Stimulated activated CD4-positive, alpha-beta T cell treated with anti-CD3 and anti-CD28 coated beads, Interleukin-15, amount 100 ng/mL, for 48 hours (primary cell): ENCODE measurements at regions not wholly inside any gene's neighbourhood (a gene's known extent, or its start where the extent isn't known, plus 50 kb on each side); places are given as distances from the start of the nearest gene placed in this dataset.

Experiments
- DNase-seq, 2 donors: peaks; one replicate each; pipeline ENCODE4 v3.0.0-alpha.2; 2020; ENCODE audit warnings: low read depth in 2 of 2

GRCh38 chr5:6169660-6170059, 208.7 kb downstream of the MED10 start:
- DNase-seq: no peak

- DNase-seq: no peak
These were observed 211.5 kb downstream of the MED10 start for GRCh38 chr5:6166698-6167394.

- DNase-seq: no peak
These were observed 214.4 kb downstream of the MED10 start for GRCh38 chr5:6163913-6164312.

- no peak for DNase-seq
These were observed 216.2 kb downstream of the MED10 start for GRCh38 chr5:6162175-6162574.

- no peak for DNase-seq
These were observed 217.1 kb downstream of the MED10 start for GRCh38 chr5:6161257-6161656.

- DNase-seq: no peak
These were observed 218.4 kb downstream of the MED10 start for GRCh38 chr5:6159832-6160430.

- no peak for DNase-seq
These were observed 219.1 kb downstream of the MED10 start for GRCh38 chr5:6158974-6159831.

- no peak for DNase-seq
These were observed 224.1 kb downstream of the MED10 start for GRCh38 chr5:6154216-6154615.

- no peak for DNase-seq
These were observed 232.1 kb downstream of the MED10 start for GRCh38 chr5:6146271-6146670.

- DNase-seq: no peak
These were observed 232.6 kb downstream of the MED10 start for GRCh38 chr5:6145616-6146237.

- DNase-seq: no peak
These were observed 234.8 kb downstream of the MED10 start for GRCh38 chr5:6143523-6143922.

GRCh38 chr5:6142353-6142752, 236.0 kb downstream of the MED10 start:
- no peak for DNase-seq

GRCh38 chr5:6140219-6140618, 238.1 kb downstream of the MED10 start:
- DNase-seq: no peak

GRCh38 chr5:6135977-6136376, 242.4 kb downstream of the MED10 start:
- DNase-seq: no peak

GRCh38 chr5:6134281-6134680, 244.1 kb downstream of the MED10 start:
- DNase-seq: no peak

- no peak for DNase-seq
These were observed 252.6 kb downstream of the MED10 start for GRCh38 chr5:6125781-6126180.

- no peak for DNase-seq
These were observed 259.7 kb downstream of the MED10 start for GRCh38 chr5:6118691-6119090.

- no peak for DNase-seq
These were observed 261.1 kb downstream of the MED10 start for GRCh38 chr5:6117212-6117611.

- DNase-seq: no peak
These were observed 262.5 kb downstream of the MED10 start for GRCh38 chr5:6115852-6116251.

GRCh38 chr5:6112538-6112937, 265.8 kb downstream of the MED10 start:
- no peak for DNase-seq

GRCh38 chr5:6112125-6112524, 266.2 kb downstream of the MED10 start:
- DNase-seq: no peak

GRCh38 chr5:6111131-6111530, 267.2 kb downstream of the MED10 start:
- no peak for DNase-seq
